H9 (cell line): ENCODE measurements at regions not wholly inside any gene's neighbourhood (a gene's known extent, or its start where the extent isn't known, plus 50 kb on each side); places are given as distances from the start of the nearest gene placed in this dataset.

Experiments
- DNase-seq: peaks from one replicate; pipeline ENCODE4 v3.0.0-alpha.2; 2017
- H2AFZ ChIP-seq: one replicate; pipeline ENCODE4 v1.6.1; 2013; ENCODE audit warnings: mild to moderate bottlenecking, low read length, control low read depth, moderate library complexity
- H2AK5ac ChIP-seq: 2 replicates; pipeline ENCODE4 v1.6.1; 2013; ENCODE audit warnings: low read length, control low read depth, mixed read lengths; ENCODE audit not compliant: insufficient read length
- H2BK120ac ChIP-seq: one replicate; pipeline ENCODE4 v1.6.1; 2013; ENCODE audit warnings: low read depth, mild to moderate bottlenecking, low read length, control low read depth, inconsistent platforms; ENCODE audit not compliant: poor library complexity, severe bottlenecking
- H2BK12ac ChIP-seq: 2 replicates; pipeline ENCODE4 v1.6.1; 2013; ENCODE audit warnings: low read length, control low read depth, mixed read lengths, low read depth; ENCODE audit not compliant: insufficient read length
- H2BK15ac ChIP-seq: 2 replicates; pipeline ENCODE4 v1.6.1; 2013; ENCODE audit warnings: low read depth, low read length, control low read depth
- H2BK20ac ChIP-seq: one replicate; pipeline ENCODE4 v1.6.1; 2013; ENCODE audit warnings: low read depth, mild to moderate bottlenecking, low read length, control low read depth, inconsistent platforms; ENCODE audit not compliant: poor library complexity, severe bottlenecking
- H2BK5ac ChIP-seq: 2 replicates; pipeline ENCODE4 v1.6.1; 2013; ENCODE audit warnings: low read length, control low read depth, mixed read lengths; ENCODE audit not compliant: insufficient read length
- H3K14ac ChIP-seq: 2 replicates; pipeline ENCODE4 v1.6.1; 2013; ENCODE audit warnings: low read length, control low read depth; ENCODE audit not compliant: insufficient read depth
- H3K18ac ChIP-seq: 2 replicates; pipeline ENCODE4 v1.6.1; 2013; ENCODE audit warnings: low read depth, mild to moderate bottlenecking, mixed read lengths, low read length, control low read depth; ENCODE audit not compliant: insufficient read length
- H3K23ac ChIP-seq: 2 replicates; pipeline ENCODE4 v1.6.1; 2013; ENCODE audit warnings: low read length, control low read depth, mixed read lengths, low read depth; ENCODE audit not compliant: insufficient read length
- H3K23me2 ChIP-seq: 2 replicates; pipeline ENCODE4 v1.6.1; 2013; ENCODE audit warnings: low read depth, mild to moderate bottlenecking, mixed read lengths, low read length, control low read depth; ENCODE audit not compliant: insufficient read length, poor library complexity, severe bottlenecking
- H3K27ac ChIP-seq: 2 replicates; pipeline ENCODE4 v1.5.1; 2013; ENCODE audit warnings: low read length, control low read depth, mixed read lengths, low read depth; ENCODE audit not compliant: insufficient read length
- H3K27me3 ChIP-seq: 2 replicates; pipeline ENCODE4 v1.6.1; 2013; ENCODE audit warnings: low read length, control low read depth, inconsistent platforms; ENCODE audit not compliant: insufficient read depth
- H3K4ac ChIP-seq: 2 replicates; pipeline ENCODE4 v1.6.1; 2013; ENCODE audit warnings: low read depth, mild to moderate bottlenecking, control low read depth, inconsistent platforms, low read length, moderate library complexity
- H3K4me1 ChIP-seq: 2 replicates; pipeline ENCODE4 v1.6.1; 2013; ENCODE audit warnings: low read length, control low read depth, inconsistent platforms; ENCODE audit not compliant: insufficient read depth
- H3K4me2 ChIP-seq: 2 replicates; pipeline ENCODE4 v1.6.1; 2013; ENCODE audit warnings: low read length, control low read depth, mixed read lengths; ENCODE audit not compliant: insufficient read length, insufficient read depth
- H3K56ac ChIP-seq: 2 replicates; pipeline ENCODE4 v1.6.1; 2013; ENCODE audit warnings: low read depth, mild to moderate bottlenecking, mixed read lengths, low read length, control low read depth; ENCODE audit not compliant: insufficient read length
- H3K79me1 ChIP-seq: 2 replicates; pipeline ENCODE4 v1.6.1; 2013; ENCODE audit warnings: low read depth, mild to moderate bottlenecking, moderate library complexity, low read length, control low read depth, inconsistent platforms; ENCODE audit not compliant: insufficient read depth, poor library complexity, severe bottlenecking
- H3K79me2 ChIP-seq: 2 replicates; pipeline ENCODE4 v1.6.1; 2013; ENCODE audit warnings: low read length, control low read depth, inconsistent platforms; ENCODE audit not compliant: insufficient read depth
- H3K9ac ChIP-seq: 2 replicates; pipeline ENCODE4 v1.6.1; 2013; ENCODE audit warnings: low read length, control low read depth, mixed read lengths; ENCODE audit not compliant: insufficient read length; ENCODE audit errors: extremely low read depth
- H3K9me3 ChIP-seq: one replicate; pipeline ENCODE4 v1.6.1; 2013; ENCODE audit warnings: low read depth, low read length, inconsistent platforms; ENCODE audit not compliant: control insufficient read depth
- H3T11ph ChIP-seq: one replicate; pipeline ENCODE4 v1.6.1; 2013; ENCODE audit warnings: mild to moderate bottlenecking, low read length, control low read depth, inconsistent platforms
- H4K20me1 ChIP-seq: one replicate; pipeline ENCODE4 v1.6.1; 2013; ENCODE audit not compliant: control insufficient read depth, insufficient read length, insufficient read depth
- H4K5ac ChIP-seq: 2 replicates; pipeline ENCODE4 v1.6.1; 2013; ENCODE audit warnings: low read depth, mild to moderate bottlenecking, mixed read lengths, low read length, control low read depth; ENCODE audit not compliant: insufficient read length
- H4K8ac ChIP-seq: replicated peaks from 2 replicates; pipeline ENCODE4 v1.6.1; 2013; ENCODE audit warnings: low read length, control low read depth, mixed read lengths, low read depth; ENCODE audit not compliant: insufficient read length
- H4K91ac ChIP-seq: 2 replicates; pipeline ENCODE4 v1.6.1; 2013; ENCODE audit warnings: low read depth, mild to moderate bottlenecking, moderate library complexity, mixed read lengths, low read length, control low read depth; ENCODE audit not compliant: insufficient read length
- H3K27ac Mint-ChIP-seq, 3 experiments: 2 replicates in 2 of 3; 3 replicates in 1 of 3; pipeline ENCODE4 v1.8.0; 2020 to 2021; ENCODE audit warnings: mixed read lengths in 3 of 3, mild to moderate bottlenecking in 1 of 3, moderate library complexity in 1 of 3
- H3K27me3 Mint-ChIP-seq: 2 replicates; pipeline ENCODE4 v1.8.0; 2021; ENCODE audit warnings: low read depth, mild to moderate bottlenecking, moderate library complexity, mixed read lengths
- H3K36me3 Mint-ChIP-seq, 3 experiments: 2 replicates in 2 of 3; 3 replicates in 1 of 3; pipeline ENCODE4 v1.8.0; 2020 to 2021; ENCODE audit warnings: low read depth in 3 of 3, mixed read lengths in 3 of 3; ENCODE audit not compliant: insufficient read depth in 1 of 3
- H3K4me1 Mint-ChIP-seq, 2 experiments: 2 replicates each; pipeline ENCODE4 v1.8.0; 2020; ENCODE audit warnings: mixed read lengths in 2 of 2
- H3K4me3 Mint-ChIP-seq, 2 experiments: 2 replicates in 1 of 2; 3 replicates in 1 of 2; pipeline ENCODE4 v1.8.0; 2020 to 2021; ENCODE audit warnings: mild to moderate bottlenecking in 2 of 2, mixed read lengths in 2 of 2, moderate library complexity in 1 of 2
- H3K9me3 Mint-ChIP-seq, 2 experiments: 2 replicates in 1 of 2; 3 replicates in 1 of 2; pipeline ENCODE4 v1.8.0; 2020; ENCODE audit warnings: mild to moderate bottlenecking in 2 of 2, mixed read lengths in 2 of 2, moderate library complexity in 1 of 2
- WGBS: extraction: QIAGEN DNeasy Blood & Tissue Kit; methylation state at CpG from one replicate; pipeline ENCODE4 v1.1.7; 2013; ENCODE audit warnings: missing lambda C conversion rate, low lambda C conversion rate, mixed read lengths; ENCODE audit not compliant: insufficient read length; ENCODE audit errors: extremely low coverage; 5-methylcytosine and 5-hydroxymethylcytosine counted together
- TF ChIP-seq, protein P1 (sequence below): fragments of 200-600 bp; sonication (generic); conservative IDR thresholded peaks from 3 replicates; pipeline ENCODE4 v1.8.0; 2021; ENCODE audit warnings: antibody characterized with exemption, mild to moderate bottlenecking

DNA sequence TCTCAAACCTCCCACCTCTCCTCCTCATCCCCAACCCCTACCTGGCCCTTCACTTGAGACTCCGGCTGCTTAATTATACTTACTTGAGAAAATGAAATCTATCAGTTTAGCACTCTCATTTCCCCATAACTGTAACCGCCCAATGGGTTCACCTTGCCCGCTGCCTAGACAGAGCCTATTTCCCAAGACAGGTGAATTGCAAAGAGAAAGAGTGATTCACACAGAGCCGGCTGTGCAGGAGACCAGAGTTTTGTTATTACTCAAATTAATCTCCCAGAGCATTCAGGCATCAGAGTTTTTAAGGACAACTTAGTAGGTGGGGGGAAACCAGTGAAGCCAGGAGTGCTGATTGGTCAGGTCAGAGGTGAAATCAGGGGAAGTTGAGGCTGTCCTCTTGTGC, 301.4 kb upstream of the CDYL start:
- Histone ChIP-seq H3K56ac (no peak overlapping the region), H3K14ac (no peak overlapping the region), H3K23me2 (no peaks in the 10 kb centered on the region), H2AFZ (no peak overlapping the region), H3K27me3 (no peaks in the 10 kb centered on the region), H3K4me2 (no peak overlapping the region), H4K20me1 (no peaks in the 10 kb centered on the region), H4K5ac (no peak overlapping the region), H3T11ph (no peak overlapping the region), H3K23ac (no peak overlapping the region), H2BK12ac (no peak overlapping the region), H3K79me1 (no peaks in the 10 kb centered on the region), H4K91ac (no peak overlapping the region), H3K9ac (no peak overlapping the region), H3K4ac (no peak overlapping the region), H3K79me2 (no peaks in the 10 kb centered on the region), H2BK120ac (no peak overlapping the region), H3K9me3 (no peaks in the 10 kb centered on the region), H2BK20ac (no peak overlapping the region), H2BK5ac (no peak overlapping the region), H2BK15ac (no peak overlapping the region), H3K18ac (no peak overlapping the region), H3K4me1 (peaks cover 2% of the 10 kb centered on the region; the same call in 1 of the 2 replicates), H3K27ac (no peak overlapping the region), H2AK5ac (no peak overlapping the region), H4K8ac (no peak overlapping the region)
- Mint-ChIP-seq H3K36me3 (peaks cover 15 to 30% (median 20%) of the 10 kb centered on the region in 3 experiments), H3K9me3 (peaks cover 22 to 26% of the 10 kb centered on the region in 2 experiments), H3K27ac (no peak overlapping the region), H3K4me3 (no peak overlapping the region), H3K4me1 (peaks cover 10 to 19% of the 10 kb centered on the region in 2 experiments), H3K27me3 (peaks cover 7% of the 10 kb centered on the region)
- TF ChIP-seq, protein P1, sequence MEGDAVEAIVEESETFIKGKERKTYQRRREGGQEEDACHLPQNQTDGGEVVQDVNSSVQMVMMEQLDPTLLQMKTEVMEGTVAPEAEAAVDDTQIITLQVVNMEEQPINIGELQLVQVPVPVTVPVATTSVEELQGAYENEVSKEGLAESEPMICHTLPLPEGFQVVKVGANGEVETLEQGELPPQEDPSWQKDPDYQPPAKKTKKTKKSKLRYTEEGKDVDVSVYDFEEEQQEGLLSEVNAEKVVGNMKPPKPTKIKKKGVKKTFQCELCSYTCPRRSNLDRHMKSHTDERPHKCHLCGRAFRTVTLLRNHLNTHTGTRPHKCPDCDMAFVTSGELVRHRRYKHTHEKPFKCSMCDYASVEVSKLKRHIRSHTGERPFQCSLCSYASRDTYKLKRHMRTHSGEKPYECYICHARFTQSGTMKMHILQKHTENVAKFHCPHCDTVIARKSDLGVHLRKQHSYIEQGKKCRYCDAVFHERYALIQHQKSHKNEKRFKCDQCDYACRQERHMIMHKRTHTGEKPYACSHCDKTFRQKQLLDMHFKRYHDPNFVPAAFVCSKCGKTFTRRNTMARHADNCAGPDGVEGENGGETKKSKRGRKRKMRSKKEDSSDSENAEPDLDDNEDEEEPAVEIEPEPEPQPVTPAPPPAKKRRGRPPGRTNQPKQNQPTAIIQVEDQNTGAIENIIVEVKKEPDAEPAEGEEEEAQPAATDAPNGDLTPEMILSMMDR = no peak
- WGBS = no CpG with 5 or more reads among the region's 4 CpGs
- DNase-seq = no peak
